ENCODE measurements at regions not wholly inside any gene's neighbourhood (a gene's known extent, or its start where the extent isn't known, plus 50 kb on each side); places are given as distances from the start of the nearest gene placed in this dataset.

DNA sequence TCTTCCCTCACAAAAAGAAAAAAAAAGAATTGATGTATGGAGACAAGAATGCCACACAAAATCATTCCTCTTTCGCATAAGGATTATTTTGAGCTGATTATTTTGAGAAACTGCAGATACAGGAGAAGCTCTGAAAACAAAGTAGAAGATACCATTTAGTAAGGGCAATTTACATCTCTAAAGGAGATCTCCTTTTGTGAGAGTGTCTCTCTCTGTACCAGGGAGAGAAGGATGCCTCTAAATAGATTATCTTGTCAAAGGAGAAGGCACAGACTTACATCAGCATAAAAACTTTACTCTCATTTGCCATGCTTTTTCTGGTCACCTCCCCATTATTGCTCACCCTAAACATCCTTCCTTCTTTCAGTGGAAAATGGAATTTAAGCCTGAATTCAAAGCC, 747.9 kb upstream of the COBL start:
- WGBS: no CpG with 5 or more reads among the region's 1 CpG
- Histone ChIP-seq H3K79me1 (replicated peaks; ENCODE audit: low read length, poor library complexity, severe bottlenecking) (no peaks in the 10 kb centered on the region), H3K36me3 (ENCODE audit: control insufficient read depth in 1 of 2, insufficient read depth in 2 of 2, low read depth in 1 of 2, low read length in 2 of 2) (no peaks in the 10 kb centered on the region), H3K4me2 (ENCODE audit: low read length, poor library complexity, severe bottlenecking) (no peak overlapping the region), H3K4me3 (ENCODE audit: insufficient read depth in 1 of 2, low read depth in 1 of 2, low read length in 2 of 2) (no peak overlapping the region), H3K4me1 (ENCODE audit: control insufficient read depth, insufficient read depth, low read depth, low read length) (no peaks in the 10 kb centered on the region), H3K9me3 (ENCODE audit: control insufficient read depth, low read length) (no peaks in the 10 kb centered on the region), H3K27me3 (ENCODE audit: control insufficient read depth in 1 of 2, insufficient read depth in 1 of 2, low read length in 2 of 2) (no peaks in the 10 kb centered on the region), H2BK15ac (ENCODE audit: low read depth, poor library complexity, severe bottlenecking) (no peak overlapping the region), H3K27ac (ENCODE audit: low read length, poor library complexity, severe bottlenecking) (no peak overlapping the region), H3K14ac (ENCODE audit: low read length in 2 of 2) (no peak overlapping the region), H3K23ac (ENCODE audit: low read length in 2 of 2) (no peak overlapping the region), H2AFZ (ENCODE audit: low read depth, low read length) (no peak overlapping the region), H4K8ac (ENCODE audit: low read length) (no peak overlapping the region), H3K9ac (ENCODE audit: low read length) (no peak overlapping the region), H2BK5ac (ENCODE audit: low read depth, low read length, poor library complexity, severe bottlenecking) (no peak overlapping the region), H3K4ac (ENCODE audit: low read depth in 1 of 2, low read length in 2 of 2) (no peak overlapping the region), H3K18ac (ENCODE audit: low read depth in 1 of 2, low read length in 2 of 2) (no peak overlapping the region), H4K91ac (ENCODE audit: low read length) (no peak overlapping the region), H2BK12ac (ENCODE audit: low read length in 2 of 2) (no peak overlapping the region), H2AK5ac (ENCODE audit: low read length, severe bottlenecking) (no peak overlapping the region), H2BK120ac (ENCODE audit: low read depth, low read length) (no peak overlapping the region)
- DNase-seq: no peak

GRCh38 chr7:52061666-52062065, 745.1 kb upstream of the COBL start:
- Histone ChIP-seq H3K18ac (ENCODE audit: low read depth in 1 of 2, low read length in 2 of 2) (no peak overlapping the region), H2BK15ac (ENCODE audit: low read depth, poor library complexity, severe bottlenecking) (no peak overlapping the region), H2AFZ (ENCODE audit: low read depth, low read length) (no peak overlapping the region), H2AK5ac (ENCODE audit: low read length, severe bottlenecking) (no peak overlapping the region), H4K91ac (ENCODE audit: low read length) (no peak overlapping the region), H4K8ac (ENCODE audit: low read length) (no peak overlapping the region), H3K9me3 (ENCODE audit: control insufficient read depth, low read length) (no peaks in the 10 kb centered on the region), H3K9ac (ENCODE audit: low read length) (no peak overlapping the region), H3K23ac (ENCODE audit: low read length in 2 of 2) (no peak overlapping the region), H3K14ac (ENCODE audit: low read length in 2 of 2) (no peak overlapping the region), H2BK5ac (ENCODE audit: low read depth, low read length, poor library complexity, severe bottlenecking) (no peak overlapping the region), H3K4me3 (ENCODE audit: insufficient read depth in 1 of 2, low read depth in 1 of 2, low read length in 2 of 2) (no peak overlapping the region), H3K4me2 (ENCODE audit: low read length, poor library complexity, severe bottlenecking) (no peak overlapping the region), H3K4me1 (ENCODE audit: control insufficient read depth, insufficient read depth, low read depth, low read length) (no peaks in the 10 kb centered on the region), H2BK12ac (ENCODE audit: low read length in 2 of 2) (no peak overlapping the region), H3K27me3 (ENCODE audit: control insufficient read depth in 1 of 2, insufficient read depth in 1 of 2, low read length in 2 of 2) (no peaks in the 10 kb centered on the region), H3K36me3 (ENCODE audit: control insufficient read depth in 1 of 2, insufficient read depth in 2 of 2, low read depth in 1 of 2, low read length in 2 of 2) (no peaks in the 10 kb centered on the region), H3K4ac (ENCODE audit: low read depth in 1 of 2, low read length in 2 of 2) (no peak overlapping the region), H3K27ac (ENCODE audit: low read length, poor library complexity, severe bottlenecking) (no peak overlapping the region), H2BK120ac (ENCODE audit: low read depth, low read length) (no peak overlapping the region), H3K79me1 (replicated peaks; ENCODE audit: low read length, poor library complexity, severe bottlenecking) (no peaks in the 10 kb centered on the region)
- WGBS: 76% methylated on average over 2 of the region's 2 CpGs
- no peak for DNase-seq

- no peaks in the 10 kb centered on the region for H3K79me1 ChIP-seq (replicated peaks; ENCODE audit: low read length, poor library complexity, severe bottlenecking)
- H3K4me1 ChIP-seq (ENCODE audit: control insufficient read depth, insufficient read depth, low read depth, low read length): no peaks in the 10 kb centered on the region
- no peaks in the 10 kb centered on the region for H3K27me3 ChIP-seq (ENCODE audit: control insufficient read depth in 1 of 2, insufficient read depth in 1 of 2, low read length in 2 of 2)
- no peak overlapping the region for H3K27ac ChIP-seq (ENCODE audit: low read length, poor library complexity, severe bottlenecking)
- DNase-seq: no peak
- H2BK5ac ChIP-seq (ENCODE audit: low read depth, low read length, poor library complexity, severe bottlenecking): no peak overlapping the region
- no peak overlapping the region for H3K4ac ChIP-seq (ENCODE audit: low read depth in 1 of 2, low read length in 2 of 2)
- H4K8ac ChIP-seq (ENCODE audit: low read length): no peak overlapping the region
- no peak overlapping the region for H2BK12ac ChIP-seq (ENCODE audit: low read length in 2 of 2)
- H3K9ac ChIP-seq (ENCODE audit: low read length): no peak overlapping the region
- no peak overlapping the region for H2AK5ac ChIP-seq (ENCODE audit: low read length, severe bottlenecking)
- H3K36me3 ChIP-seq (ENCODE audit: control insufficient read depth in 1 of 2, insufficient read depth in 2 of 2, low read depth in 1 of 2, low read length in 2 of 2): no peaks in the 10 kb centered on the region
- no peak overlapping the region for H3K18ac ChIP-seq (ENCODE audit: low read depth in 1 of 2, low read length in 2 of 2)
- WGBS: 58% methylated on average over 1 of the region's 1 CpG
- no peak overlapping the region for H2AFZ ChIP-seq (ENCODE audit: low read depth, low read length)
- no peak overlapping the region for H3K4me2 ChIP-seq (ENCODE audit: low read length, poor library complexity, severe bottlenecking)
- H3K9me3 ChIP-seq (ENCODE audit: control insufficient read depth, low read length): no peaks in the 10 kb centered on the region
- H3K14ac ChIP-seq (ENCODE audit: low read length in 2 of 2): no peak overlapping the region
- no peak overlapping the region for H3K23ac ChIP-seq (ENCODE audit: low read length in 2 of 2)
- H3K4me3 ChIP-seq (ENCODE audit: insufficient read depth in 1 of 2, low read depth in 1 of 2, low read length in 2 of 2): no peak overlapping the region
- H4K91ac ChIP-seq (ENCODE audit: low read length): no peak overlapping the region
- H2BK15ac ChIP-seq (ENCODE audit: low read depth, poor library complexity, severe bottlenecking): no peak overlapping the region
- no peak overlapping the region for H2BK120ac ChIP-seq (ENCODE audit: low read depth, low read length)
Observed at GRCh38 chr7:52053525-52053924, 736.9 kb upstream of the COBL start.

GRCh38 chr7:52030722-52031121, 714.1 kb upstream of the COBL start:
- Histone ChIP-seq H3K27me3 (ENCODE audit: control insufficient read depth in 1 of 2, insufficient read depth in 1 of 2, low read length in 2 of 2) (no peaks in the 10 kb centered on the region), H3K27ac (ENCODE audit: low read length, poor library complexity, severe bottlenecking) (no peak overlapping the region), H2BK15ac (ENCODE audit: low read depth, poor library complexity, severe bottlenecking) (no peak overlapping the region), H3K4me2 (ENCODE audit: low read length, poor library complexity, severe bottlenecking) (no peak overlapping the region), H2BK12ac (ENCODE audit: low read length in 2 of 2) (no peak overlapping the region), H3K18ac (ENCODE audit: low read depth in 1 of 2, low read length in 2 of 2) (no peak overlapping the region), H2AK5ac (ENCODE audit: low read length, severe bottlenecking) (no peak overlapping the region), H3K79me1 (replicated peaks; ENCODE audit: low read length, poor library complexity, severe bottlenecking) (no peaks in the 10 kb centered on the region), H3K9me3 (ENCODE audit: control insufficient read depth, low read length) (no peaks in the 10 kb centered on the region), H3K4me1 (ENCODE audit: control insufficient read depth, insufficient read depth, low read depth, low read length) (no peaks in the 10 kb centered on the region), H4K91ac (ENCODE audit: low read length) (no peak overlapping the region), H3K14ac (ENCODE audit: low read length in 2 of 2) (no peak overlapping the region), H2BK5ac (ENCODE audit: low read depth, low read length, poor library complexity, severe bottlenecking) (no peak overlapping the region), H3K23ac (ENCODE audit: low read length in 2 of 2) (no peak overlapping the region), H2BK120ac (ENCODE audit: low read depth, low read length) (no peak overlapping the region), H3K9ac (ENCODE audit: low read length) (no peak overlapping the region), H2AFZ (ENCODE audit: low read depth, low read length) (no peak overlapping the region), H3K36me3 (ENCODE audit: control insufficient read depth in 1 of 2, insufficient read depth in 2 of 2, low read depth in 1 of 2, low read length in 2 of 2) (no peaks in the 10 kb centered on the region), H3K4ac (ENCODE audit: low read depth in 1 of 2, low read length in 2 of 2) (no peak overlapping the region), H4K8ac (ENCODE audit: low read length) (no peak overlapping the region), H3K4me3 (ENCODE audit: insufficient read depth in 1 of 2, low read depth in 1 of 2, low read length in 2 of 2) (no peak overlapping the region)
- no peak for DNase-seq
- 67% methylated on average over 4 of the region's 4 CpGs for WGBS

Data from mesenchymal stem cell (in vitro differentiated cells and primary cell).